Endothelial cell of umbilical vein (primary cell): ENCODE measurements at regions not wholly inside any gene's neighbourhood (a gene's known extent, or its start where the extent isn't known, plus 50 kb on each side); places are given as distances from the start of the nearest gene placed in this dataset.

Source experiments
- BruUV-seq: library from RNA; stranded (reverse); fragments of 400-500 nt; replicated peaks from 2 replicates; lab custom pipeline; 2021; lab: Mats Ljungman, UMichigan
- CTCF ChIA-PET: fragments of 300-600, 350-600 bp; sonication (Branson Sonifier 250); formaldehyde crosslinking; loops from one replicate; lab custom pipeline; 2021; ENCODE audit warnings: antibody characterized with exemption, inconsistent platforms; lab: Charles Lee
- POLR2A ChIA-PET: fragments of 300-600, 350-600 bp; sonication (Branson Sonifier 250); formaldehyde crosslinking; loops from one replicate; lab custom pipeline; 2021; ENCODE audit warnings: antibody characterized with exemption, inconsistent platforms; lab: Charles Lee
- DNase-seq: peaks from one replicate; pipeline ENCODE4 v3.0.0-alpha.2; 2011; ENCODE audit warnings: low read depth, low spot score
- FAIRE-seq: peaks from 2 replicates; lab custom pipeline; 2011; peaks lifted over from hg19 to GRCh38; lab: Jason Lieb, UNC
- H2AFZ ChIP-seq: 2 replicates; pipeline ENCODE4 v1.6.0; 2012; ENCODE audit warnings: low read depth, low read length, control low read depth, inconsistent platforms
- H3K27ac ChIP-seq: 2 replicates; pipeline ENCODE4 v1.5.1; 2011; ENCODE audit warnings: low read depth, mild to moderate bottlenecking, control low read depth, low read length, moderate library complexity; ENCODE audit not compliant: insufficient read depth
- H3K27me3 ChIP-seq, 2 experiments: 2 replicates each; pipeline versions ENCODE4 v1.6.0 to v1.6.1; 2011; ENCODE audit warnings: low read length in 2 of 2, mixed read lengths in 1 of 2; ENCODE audit not compliant: control insufficient read depth in 2 of 2, insufficient read depth in 2 of 2
- H3K36me3 ChIP-seq, 2 experiments: 2 replicates in 1 of 2; 3 replicates in 1 of 2; pipeline ENCODE4 v1.5.1; 2011; ENCODE audit warnings: low read length in 2 of 2, mild to moderate bottlenecking in 1 of 2, moderate library complexity in 1 of 2; ENCODE audit not compliant: control insufficient read depth in 2 of 2, insufficient read depth in 2 of 2; ENCODE audit errors: extremely low read depth in 1 of 2
- H3K4me1 ChIP-seq: 3 replicates; pipeline ENCODE4 v1.5.1; 2011; ENCODE audit warnings: mild to moderate bottlenecking, low read length; ENCODE audit not compliant: control insufficient read depth, insufficient read depth; ENCODE audit errors: extremely low read depth
- H3K4me2 ChIP-seq: 2 replicates; pipeline ENCODE4 v1.6.1; 2011; ENCODE audit warnings: low read length, control low read depth, mixed read lengths; ENCODE audit not compliant: insufficient read depth
- H3K4me3 ChIP-seq, 3 experiments: fragments of 200-600 bp in 1 of 3; sonication (generic), shearing (Covaris generic) in 1 of 3; replicated peaks in 1 of 3; 2 replicates each; pipeline ENCODE4 v1.5.1; 2011 to 2016; ENCODE audit warnings: control low read depth in 3 of 3, low read length in 3 of 3, mild to moderate bottlenecking in 2 of 3, inconsistent platforms in 1 of 3, low read depth in 1 of 3, moderate library complexity in 1 of 3; ENCODE audit not compliant: insufficient read depth in 1 of 3
- H3K79me2 ChIP-seq: 2 replicates; pipeline ENCODE4 v1.6.0; 2012; ENCODE audit warnings: low read length, inconsistent platforms; ENCODE audit not compliant: control insufficient read depth, insufficient read depth
- H3K9ac ChIP-seq: replicated peaks from 2 replicates; pipeline ENCODE3; 2011; ENCODE audit warnings: low read length, control low read depth; ENCODE audit not compliant: insufficient read depth; ENCODE audit errors: extremely low read depth
- H3K9me1 ChIP-seq: replicated peaks from 3 replicates; pipeline ENCODE4 v1.6.0; 2011; ENCODE audit warnings: mild to moderate bottlenecking, low read length; ENCODE audit not compliant: control insufficient read depth, insufficient read depth; ENCODE audit errors: extremely low read depth
- H3K9me3 ChIP-seq: replicated peaks from 2 replicates; pipeline ENCODE4 v1.5.1; 2012; ENCODE audit warnings: low read length, inconsistent platforms; ENCODE audit not compliant: control insufficient read depth, insufficient read depth
- H4K20me1 ChIP-seq: replicated peaks from 2 replicates; pipeline ENCODE3; 2011; ENCODE audit warnings: mild to moderate bottlenecking, low read length; ENCODE audit not compliant: control insufficient read depth, insufficient read depth; ENCODE audit errors: extremely low read depth
- EZH2 ChIP-seq: IDR thresholded peaks from 2 replicates; pipeline ENCODE4 v1.6.1; 2012; ENCODE audit warnings: borderline replicate concordance, low read depth, mild to moderate bottlenecking, moderate library complexity, low read length, inconsistent platforms; ENCODE audit not compliant: severe bottlenecking
- FOS ChIP-seq: IDR thresholded peaks from 2 replicates; pipeline ENCODE4 v1.6.1; 2011; ENCODE audit warnings: mild to moderate bottlenecking, low read length, moderate library complexity, borderline replicate concordance; ENCODE audit not compliant: insufficient read depth
- GATA2 ChIP-seq: IDR thresholded peaks from 2 replicates; pipeline ENCODE4 v1.7.0; 2011; ENCODE audit warnings: low read depth, mild to moderate bottlenecking, moderate library complexity, mixed read lengths, low read length; ENCODE audit not compliant: insufficient read length, insufficient read depth
- JUN ChIP-seq: IDR thresholded peaks from 2 replicates; pipeline ENCODE4 v1.6.1; 2011; ENCODE audit warnings: borderline replicate concordance, low read depth; ENCODE audit not compliant: insufficient read length, insufficient read depth
- MAX ChIP-seq: IDR thresholded peaks from 2 replicates; pipeline ENCODE4 v1.6.1; 2011; ENCODE audit not compliant: insufficient read depth, insufficient read length
- MYC ChIP-seq: IDR thresholded peaks from one replicate; pipeline ENCODE4 v1.6.1; 2011; ENCODE audit warnings: mild to moderate bottlenecking, low read depth, low read length
- POLR2A ChIP-seq: IDR thresholded peaks from 2 replicates; pipeline ENCODE4 v1.6.1; 2012; ENCODE audit warnings: low read depth, mild to moderate bottlenecking, control low read depth, low read length
- POLR2AphosphoS5 ChIP-seq: IDR thresholded peaks from 2 replicates; pipeline ENCODE4 v1.6.1; 2012; ENCODE audit warnings: low read depth, mild to moderate bottlenecking, control low read depth, low read length, moderate library complexity; ENCODE audit not compliant: insufficient read depth
- dilution Hi-C: fragments of 300-500 bp; cut with MboI; formaldehyde crosslinking; loops from one replicate; pipeline ENCODE4 v1.15.0; 2019; ENCODE audit warnings: low sequenced_read_pairs; ENCODE audit not compliant: extremely low pct_ligation_motif_present
- intact Hi-C: fragments of 100-400 bp; cut with micrococcal nuclease; formaldehyde crosslinking; loops from one replicate; pipeline ENCODE4 v1.10.0; 2022
- TF ChIP-seq, protein P1 (sequence below), 2 donors: IDR thresholded peaks; 1 replicate in 1 of 2; 2 replicates in 1 of 2; pipeline ENCODE4 v1.5.1; 2011; ENCODE audit warnings: low read length in 2 of 2, mild to moderate bottlenecking in 2 of 2, moderate library complexity in 2 of 2, control low read depth in 1 of 2, inconsistent platforms in 1 of 2, low read depth in 1 of 2; ENCODE audit not compliant: insufficient read depth in 1 of 2; ENCODE audit errors: extremely low read depth in 1 of 2

- H3K4me1 ChIP-seq: no peaks in the 10 kb centered on the region
- H3K4me3 ChIP-seq: no peak overlapping the region
- H3K27me3 ChIP-seq: no peaks in the 10 kb centered on the region
- H3K79me2 ChIP-seq: no peaks in the 10 kb centered on the region
- dilution Hi-C loops: no loop called here
- TF ChIP-seq POLR2AphosphoS5 (no peak), GATA2 (no peak), MYC (no peak), FOS (no peak), MAX (no peak), EZH2 (no peak), POLR2A (no peak), JUN (no peak)
- TF ChIP-seq, protein P1, sequence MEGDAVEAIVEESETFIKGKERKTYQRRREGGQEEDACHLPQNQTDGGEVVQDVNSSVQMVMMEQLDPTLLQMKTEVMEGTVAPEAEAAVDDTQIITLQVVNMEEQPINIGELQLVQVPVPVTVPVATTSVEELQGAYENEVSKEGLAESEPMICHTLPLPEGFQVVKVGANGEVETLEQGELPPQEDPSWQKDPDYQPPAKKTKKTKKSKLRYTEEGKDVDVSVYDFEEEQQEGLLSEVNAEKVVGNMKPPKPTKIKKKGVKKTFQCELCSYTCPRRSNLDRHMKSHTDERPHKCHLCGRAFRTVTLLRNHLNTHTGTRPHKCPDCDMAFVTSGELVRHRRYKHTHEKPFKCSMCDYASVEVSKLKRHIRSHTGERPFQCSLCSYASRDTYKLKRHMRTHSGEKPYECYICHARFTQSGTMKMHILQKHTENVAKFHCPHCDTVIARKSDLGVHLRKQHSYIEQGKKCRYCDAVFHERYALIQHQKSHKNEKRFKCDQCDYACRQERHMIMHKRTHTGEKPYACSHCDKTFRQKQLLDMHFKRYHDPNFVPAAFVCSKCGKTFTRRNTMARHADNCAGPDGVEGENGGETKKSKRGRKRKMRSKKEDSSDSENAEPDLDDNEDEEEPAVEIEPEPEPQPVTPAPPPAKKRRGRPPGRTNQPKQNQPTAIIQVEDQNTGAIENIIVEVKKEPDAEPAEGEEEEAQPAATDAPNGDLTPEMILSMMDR (IDR thresholded peaks at IDR 0.05; ENCODE audit: extremely low read depth in 1 of 2, insufficient read depth in 1 of 2, low read depth in 1 of 2, low read length in 2 of 2): no peak
- intact Hi-C loops: no loop called here
- BruUV-seq: no TSS peak
- H2AFZ ChIP-seq: no peak overlapping the region
- ChIA-PET CTCF (no interaction called here), POLR2A (no interaction called here)
- DNase-seq (no peak), FAIRE-seq (no peak)
- no peak overlapping the region for H3K27ac ChIP-seq
- H4K20me1 ChIP-seq: no peaks in the 10 kb centered on the region
- no peaks in the 10 kb centered on the region for H3K9me3 ChIP-seq
- no peaks in the 10 kb centered on the region for H3K9me1 ChIP-seq
- no peaks in the 10 kb centered on the region for H3K36me3 ChIP-seq
- H3K9ac ChIP-seq: no peak overlapping the region
- H3K4me2 ChIP-seq: no peak overlapping the region
Measured at GRCh38 chr13:90801621-90802020, 545.9 kb upstream of the MIR17HG start.
